Esophagus squamous epithelium (tissue), 4 donors: ENCODE measurements at regions not wholly inside any gene's neighbourhood (a gene's known extent, or its start where the extent isn't known, plus 50 kb on each side); places are given as distances from the start of the nearest gene placed in this dataset.

Source experiments
- POLR2A ChIP-seq, 4 donors: fragments of 450-650 bp; IDR thresholded peaks; one replicate each; pipeline ENCODE4 v1.6.1; 2017; ENCODE audit warnings: antibody characterized with exemption in 4 of 4, mild to moderate bottlenecking in 4 of 4, moderate library complexity in 3 of 4
- TF ChIP-seq, protein P1 (sequence below), 6 experiments: fragments of 450-650 bp in 4 of 6; fragments of 200-600 bp in 2 of 6; sonication (generic) in 2 of 6; IDR thresholded peaks; one replicate each; pipeline ENCODE4 v1.5.1; 2016 to 2019; ENCODE audit warnings: antibody characterized with exemption in 6 of 6, mild to moderate bottlenecking in 4 of 6, moderate library complexity in 4 of 6

DNA sequence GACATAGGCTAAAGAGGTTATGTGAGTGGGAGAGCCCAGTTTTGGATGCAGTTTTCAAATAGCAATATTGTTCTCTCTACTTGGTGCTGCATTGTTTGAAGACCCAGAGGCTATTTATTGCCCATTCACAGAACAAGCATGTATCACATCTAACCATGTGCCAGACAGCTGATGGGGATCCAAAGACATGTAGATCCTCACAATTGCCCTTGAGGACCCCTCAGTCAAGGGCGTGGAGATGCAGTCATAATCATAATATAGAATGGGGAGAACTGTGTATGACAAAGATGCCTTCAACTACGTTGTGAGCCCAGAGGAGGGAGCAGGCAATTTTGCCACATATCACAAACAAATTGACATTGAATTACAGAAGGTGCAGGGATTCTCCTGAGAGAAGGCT lies 70.5 kb downstream of the NHLRC3 start:
- TF ChIP-seq, protein P1, sequence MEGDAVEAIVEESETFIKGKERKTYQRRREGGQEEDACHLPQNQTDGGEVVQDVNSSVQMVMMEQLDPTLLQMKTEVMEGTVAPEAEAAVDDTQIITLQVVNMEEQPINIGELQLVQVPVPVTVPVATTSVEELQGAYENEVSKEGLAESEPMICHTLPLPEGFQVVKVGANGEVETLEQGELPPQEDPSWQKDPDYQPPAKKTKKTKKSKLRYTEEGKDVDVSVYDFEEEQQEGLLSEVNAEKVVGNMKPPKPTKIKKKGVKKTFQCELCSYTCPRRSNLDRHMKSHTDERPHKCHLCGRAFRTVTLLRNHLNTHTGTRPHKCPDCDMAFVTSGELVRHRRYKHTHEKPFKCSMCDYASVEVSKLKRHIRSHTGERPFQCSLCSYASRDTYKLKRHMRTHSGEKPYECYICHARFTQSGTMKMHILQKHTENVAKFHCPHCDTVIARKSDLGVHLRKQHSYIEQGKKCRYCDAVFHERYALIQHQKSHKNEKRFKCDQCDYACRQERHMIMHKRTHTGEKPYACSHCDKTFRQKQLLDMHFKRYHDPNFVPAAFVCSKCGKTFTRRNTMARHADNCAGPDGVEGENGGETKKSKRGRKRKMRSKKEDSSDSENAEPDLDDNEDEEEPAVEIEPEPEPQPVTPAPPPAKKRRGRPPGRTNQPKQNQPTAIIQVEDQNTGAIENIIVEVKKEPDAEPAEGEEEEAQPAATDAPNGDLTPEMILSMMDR (IDR thresholded peaks at IDR 0.05): no peak
- TF ChIP-seq POLR2A (IDR thresholded peaks at IDR 0.05): no peak
